Kidney glomerular epithelial cell (primary cell): ENCODE measurements at regions not wholly inside any gene's neighbourhood (a gene's known extent, or its start where the extent isn't known, plus 50 kb on each side); places are given as distances from the start of the nearest gene placed in this dataset.

Experiments
- DNase-seq: peaks from one replicate; lab custom pipeline; 2025; lab: John Stamatoyannopoulos, UW

- peak; percentile 90 for DNase-seq
Measured at GRCh38 chr3:7793786-7794185, 707.8 kb upstream of the LMCD1 start.

DNA sequence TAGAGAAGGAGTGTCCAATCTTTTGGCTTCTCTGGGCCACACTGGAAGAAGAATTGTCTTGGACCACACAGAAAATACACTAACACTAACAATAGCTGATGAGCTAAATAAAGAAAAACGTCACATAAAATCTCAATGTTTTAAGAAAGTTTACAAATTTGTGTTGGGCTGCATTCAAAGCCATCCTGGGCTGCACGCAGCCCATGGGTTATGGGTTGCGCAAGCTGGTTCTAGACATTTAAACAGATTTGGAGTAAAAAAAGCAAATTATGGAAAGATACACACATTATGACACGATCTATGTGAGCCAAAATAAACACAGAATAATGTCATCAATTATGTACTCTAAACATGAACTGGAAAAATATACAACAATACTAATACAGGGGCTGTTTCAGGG is 703.3 kb upstream of the LMCD1 start:
- no peak for DNase-seq

DNA sequence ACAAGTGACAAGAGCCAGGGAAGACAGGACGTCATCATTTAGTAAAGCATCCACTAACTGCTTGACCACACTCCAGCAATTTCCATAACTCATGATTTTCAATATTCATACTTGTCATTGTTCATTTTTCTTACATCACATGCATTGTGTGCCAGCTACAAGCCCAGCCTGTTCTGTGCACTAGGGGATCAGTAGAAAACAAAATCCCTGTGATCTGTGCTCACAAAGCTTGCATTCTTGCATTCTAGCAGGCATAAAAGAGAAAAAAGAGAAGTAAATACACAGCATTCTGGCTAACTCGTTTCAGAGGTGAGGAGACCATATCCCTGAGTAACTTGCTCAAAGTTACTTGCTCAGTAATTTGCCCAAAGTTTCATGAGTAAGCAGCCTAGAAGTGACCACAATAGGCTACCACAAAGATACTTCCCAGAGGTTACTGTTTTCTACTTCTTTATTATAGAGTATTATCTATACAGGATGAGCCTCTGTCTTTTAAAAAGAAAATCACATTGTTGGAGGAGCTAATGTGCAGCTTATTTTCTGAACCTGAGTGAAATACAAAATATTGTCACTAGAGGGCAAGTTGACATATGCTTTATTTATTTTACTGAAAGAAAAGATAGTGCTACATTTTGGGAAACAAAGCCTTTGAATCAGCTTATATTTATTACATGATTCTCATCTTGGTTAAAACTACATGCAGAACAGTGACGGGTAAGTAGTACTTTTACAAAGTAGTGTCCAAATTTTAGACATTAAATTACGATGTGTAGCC is 701.4 kb upstream of the LMCD1 start:
- DNase-seq: peak; percentile 44

GRCh38 chr3:7812490-7812889 is 689.1 kb upstream of the LMCD1 start:
- DNase-seq: no peak

DNA sequence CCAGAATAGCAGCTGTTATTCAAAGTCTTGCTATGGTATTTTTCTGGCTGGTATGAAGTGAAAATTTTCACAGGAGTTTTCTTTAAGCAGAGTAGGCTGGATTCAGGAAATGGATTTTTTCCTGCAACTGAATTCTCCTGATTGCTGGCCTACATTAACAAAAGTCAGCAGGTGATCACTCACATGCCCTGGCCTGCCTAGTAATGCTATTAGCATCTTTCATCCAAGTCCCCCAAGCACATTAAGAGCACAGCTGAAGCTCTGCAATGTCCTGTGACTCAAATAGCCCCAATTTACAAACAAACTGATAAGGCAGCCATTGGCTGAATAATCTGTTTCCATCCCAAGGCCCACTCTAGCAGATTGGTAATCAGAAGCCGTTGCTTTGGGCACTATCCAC is 688.3 kb upstream of the LMCD1 start:
- no peak for DNase-seq

GRCh38 chr3:7817239-7817638 is 684.4 kb upstream of the LMCD1 start:
- no peak for DNase-seq

- no peak for DNase-seq
Measured at GRCh38 chr3:7820969-7821368, 680.7 kb upstream of the LMCD1 start.

DNA sequence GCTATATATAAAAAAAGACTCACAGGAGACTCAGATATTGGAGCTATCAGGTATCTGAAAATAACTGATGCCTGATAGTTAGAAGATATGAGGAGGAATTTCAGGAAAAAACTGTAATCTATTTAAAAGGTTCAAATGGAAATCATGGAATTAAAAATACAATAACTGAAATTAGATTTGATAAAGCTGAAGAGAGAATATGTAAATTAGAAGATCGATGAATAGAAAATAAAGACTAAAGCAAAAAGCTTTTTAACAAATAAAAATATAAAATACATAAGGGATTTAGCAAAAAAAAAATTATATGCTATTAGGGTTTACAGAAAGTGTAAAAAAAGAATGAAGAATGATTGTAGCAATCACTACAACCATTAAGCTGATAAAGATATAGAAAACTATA is 679.8 kb upstream of the LMCD1 start:
- DNase-seq: no peak

- DNase-seq: no peak
Measured at GRCh38 chr3:7841451-7841850, 660.2 kb upstream of the LMCD1 start.

GRCh38 chr3:7843441-7843840 is 658.2 kb upstream of the LMCD1 start:
- no peak for DNase-seq

GRCh38 chr3:7847021-7847420 is 654.6 kb upstream of the LMCD1 start:
- no peak for DNase-seq

GRCh38 chr3:7847521-7847920 is 654.1 kb upstream of the LMCD1 start:
- DNase-seq: no peak

- DNase-seq: no peak
Measured at GRCh38 chr3:7854266-7854665, 647.4 kb upstream of the LMCD1 start.

DNA sequence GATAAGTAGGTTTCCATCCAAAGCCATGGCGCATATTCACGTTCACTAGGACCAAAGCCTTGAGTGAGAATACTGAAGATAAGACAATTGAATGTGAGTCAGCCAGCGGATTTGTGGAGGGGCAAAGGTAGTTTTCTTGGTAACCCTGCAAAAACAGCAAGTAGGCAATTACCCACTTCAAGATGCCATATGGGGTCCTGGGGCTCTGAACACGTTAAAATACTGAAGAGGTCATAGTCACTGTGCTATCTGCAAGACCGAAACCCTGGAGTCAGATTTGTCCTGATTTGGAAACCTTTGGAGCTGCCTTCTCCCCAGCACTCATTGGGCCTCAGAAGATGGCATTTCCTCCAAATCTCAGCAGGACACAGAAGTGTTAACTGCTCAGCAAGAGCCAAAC is 646.9 kb upstream of the LMCD1 start:
- DNase-seq: no peak

DNA sequence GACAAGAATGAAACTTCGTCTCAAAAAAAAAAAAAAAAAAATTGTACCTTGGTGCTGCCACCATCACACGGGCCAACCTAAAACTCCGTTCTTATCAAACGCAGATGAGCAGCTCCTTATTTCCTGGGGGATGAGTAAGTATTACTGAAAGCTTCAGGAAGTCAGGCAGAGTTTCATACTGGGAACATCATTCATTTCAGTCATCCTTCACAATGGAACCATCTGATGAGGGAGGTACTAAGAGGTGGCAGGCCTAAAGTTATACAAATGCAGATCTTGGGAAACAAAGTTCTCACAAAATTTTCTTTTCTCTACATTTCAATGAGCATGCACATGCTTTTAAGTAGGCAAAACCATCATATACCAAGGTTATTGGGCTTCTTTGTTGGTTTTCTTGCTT is 636.0 kb upstream of the LMCD1 start:
- no peak for DNase-seq

DNA sequence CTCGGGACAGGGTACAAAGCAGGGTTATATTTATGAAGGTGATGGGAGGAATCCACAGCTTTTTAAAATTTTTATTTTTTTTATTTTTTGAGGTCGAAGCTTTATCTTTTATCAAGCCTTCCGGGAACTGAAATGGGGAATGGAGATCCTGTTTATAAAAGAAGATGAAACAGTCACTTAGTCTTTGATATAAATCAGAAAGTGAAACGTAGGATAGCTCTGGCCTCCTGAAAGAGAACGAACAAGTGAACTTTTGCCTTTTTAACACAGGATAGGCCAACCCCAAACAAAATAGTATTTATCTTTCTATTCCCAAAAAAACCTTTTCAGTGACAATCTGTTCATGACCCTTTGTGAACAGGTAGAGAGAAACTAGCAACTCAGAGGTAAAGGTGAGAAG is 634.0 kb upstream of the LMCD1 start:
- DNase-seq: no peak

DNA sequence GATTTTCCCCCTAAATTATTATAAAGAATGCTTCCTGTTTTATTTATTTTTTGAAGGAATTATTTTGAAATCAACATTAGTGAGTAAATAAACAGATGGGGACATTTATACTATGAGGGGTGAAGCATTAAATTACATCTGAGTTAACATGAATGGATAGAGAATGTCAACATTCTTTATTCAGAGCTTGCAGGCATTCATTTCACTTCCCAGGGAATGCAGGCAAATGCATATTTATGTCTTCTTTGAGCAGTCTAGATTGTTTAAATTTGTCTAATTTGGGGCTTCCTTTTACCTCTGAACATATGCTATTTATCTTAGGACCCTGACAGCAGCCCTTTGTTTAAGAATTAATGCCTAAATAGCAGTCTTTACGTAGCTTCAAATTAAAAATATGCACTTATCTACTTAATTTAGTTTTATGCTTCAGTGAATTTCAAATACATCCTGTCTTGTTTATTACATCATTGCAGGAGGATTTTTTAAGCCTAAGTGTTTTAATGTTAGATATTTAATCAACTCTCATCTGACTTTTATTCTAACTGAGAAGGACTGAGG is 630.5 kb upstream of the LMCD1 start:
- DNase-seq: no peak

DNA sequence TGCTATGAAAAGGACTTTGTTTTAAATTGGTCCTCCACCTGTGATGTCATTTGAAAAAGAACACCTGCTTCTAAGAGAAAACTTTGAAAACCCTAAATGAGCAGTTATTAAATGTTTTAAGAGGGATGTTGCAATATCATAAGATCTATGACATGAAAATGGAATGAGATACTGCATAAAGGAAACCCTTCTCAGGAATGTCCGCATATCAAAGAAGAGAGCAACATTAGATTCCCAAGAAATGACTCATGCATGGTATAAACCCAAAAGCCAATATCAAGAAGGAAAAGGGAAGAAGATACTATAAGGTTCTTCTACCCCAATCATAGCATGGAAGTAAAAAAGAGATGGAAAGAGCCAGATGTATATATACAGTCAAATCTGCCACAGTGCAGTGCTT is 627.5 kb upstream of the LMCD1 start:
- DNase-seq: no peak

DNA sequence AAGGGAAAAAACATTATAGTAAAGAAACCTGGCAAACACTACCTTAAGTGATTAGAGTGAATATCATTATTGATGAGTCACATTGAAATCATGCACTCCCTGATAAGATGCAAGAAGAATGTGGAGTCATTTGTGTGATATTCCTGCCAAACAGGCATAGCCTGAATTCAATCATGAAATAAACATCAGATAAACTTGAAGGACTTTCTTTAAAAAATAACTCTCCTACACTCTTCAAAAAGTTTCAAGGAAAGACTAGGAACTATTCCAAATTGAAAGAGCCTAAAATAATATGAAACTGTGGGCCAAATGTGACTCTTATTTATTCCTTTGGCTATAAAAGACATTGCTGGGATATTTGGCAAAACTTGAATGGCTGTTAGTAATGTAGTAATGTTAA is 625.7 kb upstream of the LMCD1 start:
- peak; percentile 46 for DNase-seq

DNA sequence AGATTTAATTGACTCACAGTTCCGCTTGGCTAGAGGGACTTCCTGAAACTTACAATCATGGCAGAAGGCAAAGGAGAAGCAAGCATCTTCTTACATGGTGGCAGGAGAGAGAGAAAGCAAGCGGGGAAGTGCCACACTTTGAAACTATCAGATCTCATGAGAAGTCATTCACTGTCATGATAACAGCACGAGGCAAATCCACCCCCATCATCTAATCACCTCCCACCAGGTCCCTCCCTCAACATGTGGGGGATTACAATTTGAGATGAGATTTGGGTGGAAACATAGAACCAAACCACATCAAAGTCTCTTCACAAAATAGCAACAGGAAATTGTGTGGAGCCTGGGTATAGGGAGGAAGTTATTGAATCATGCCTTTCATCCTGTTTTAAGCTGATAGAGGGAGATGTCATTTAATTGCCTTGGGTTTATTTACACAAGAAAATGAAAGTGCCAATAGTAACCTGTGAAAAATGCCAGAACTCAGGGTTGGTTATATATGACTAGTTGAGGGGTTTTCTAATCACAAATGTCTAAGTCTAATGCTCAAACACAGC is 624.8 kb upstream of the LMCD1 start:
- peak; percentile 77 for DNase-seq

DNA sequence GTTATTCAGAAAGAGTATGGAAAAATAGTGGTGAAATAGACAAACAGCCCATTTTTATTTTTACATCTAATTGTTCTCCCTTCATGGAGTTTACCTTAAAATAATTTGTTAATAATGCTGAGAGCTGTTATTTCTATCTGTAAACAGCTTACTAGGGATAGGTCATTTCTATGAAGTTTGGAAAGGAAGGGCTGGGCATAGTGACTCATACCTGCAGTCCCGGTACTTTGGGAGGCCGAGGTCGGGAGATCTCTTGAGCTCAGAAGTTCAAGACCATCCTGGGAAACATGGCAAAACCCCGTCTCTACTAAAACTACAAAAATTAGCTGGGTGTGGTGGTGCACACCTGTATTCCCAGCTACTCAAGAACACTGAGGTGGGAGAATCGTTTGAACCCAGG is 624.3 kb upstream of the LMCD1 start:
- no peak for DNase-seq

DNA sequence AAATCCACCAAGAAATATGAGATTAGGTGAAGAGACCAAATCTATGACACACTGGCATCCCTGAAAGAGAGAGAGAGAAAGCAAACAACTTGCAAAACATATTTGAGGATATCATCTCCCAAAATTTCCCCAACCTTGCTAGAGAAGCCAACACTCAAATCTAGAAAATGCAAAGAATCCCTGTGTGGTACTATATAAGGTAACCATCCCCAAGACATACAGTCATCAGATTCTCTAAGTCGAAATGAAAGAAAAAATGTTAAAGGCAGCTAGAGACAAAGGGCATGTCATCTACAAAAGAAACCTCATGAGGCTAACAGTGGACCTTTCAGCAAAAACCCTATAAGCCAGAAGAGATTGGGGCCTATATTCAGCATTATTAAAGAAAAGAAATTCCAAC is 622.1 kb upstream of the LMCD1 start:
- DNase-seq: no peak

GRCh38 chr3:7881946-7882345 is 619.7 kb upstream of the LMCD1 start:
- no peak for DNase-seq

- DNase-seq: no peak
Measured at GRCh38 chr3:7897655-7898054, 604.0 kb upstream of the LMCD1 start.
